K562 (cell line): ENCODE measurements at regions not wholly inside any gene's neighbourhood (a gene's known extent, or its start where the extent isn't known, plus 50 kb on each side); places are given as distances from the start of the nearest gene placed in this dataset.
A peak's percentile ranks its signal among the peaks of the same experiment; 100 is the strongest.

ENCODE experiments used
- ATAC-seq: fragments of 200-7000 bp; cut with Tn5 transposase; 3 replicates; pipeline ENCODE4 v1.9.1; 2020; ENCODE audit warnings: moderate library complexity
- BruUV-seq: library from RNA; stranded (reverse); fragments of 400-500 nt; replicated peaks from 2 replicates; lab custom pipeline; 2021; lab: Mats Ljungman, UMichigan
- CTCF ChIA-PET: fragments of 300-600 bp; formaldehyde crosslinking; extraction: SDS; loops from one replicate; lab custom pipeline; 2021; ENCODE audit warnings: low intra/inter-chr PET ratio; lab: Yijun Ruan, JAX
- POLR2A ChIA-PET: fragments of 300-600, 350-650 bp; sonication (Branson Sonifier 250); formaldehyde crosslinking; extraction: SDS; loops from one replicate; lab custom pipeline; 2021; ENCODE audit warnings: antibody characterized with exemption, inconsistent platforms; lab: Yijun Ruan, JAX
- DNase-seq, 4 experiments: peaks; one replicate each; pipeline versions ENCODE4 v3.0.0 to v3.0.0-alpha.2; 2011 to 2018; ENCODE audit warnings: low spot score in 3 of 4, mixed read lengths in 3 of 4; ENCODE audit errors: extremely low read depth in 1 of 4
- FAIRE-seq: peaks from 2 replicates; lab custom pipeline; 2011; peaks lifted over from hg19 to GRCh38; lab: Jason Lieb, UNC
- H2AFZ ChIP-seq: 2 replicates; pipeline ENCODE4 v1.6.0; 2011; ENCODE audit warnings: low read depth, low read length, control low read depth, inconsistent platforms
- H3K27ac ChIP-seq: fragments of 200-600 bp; 3 replicates; pipeline ENCODE4 v1.8.0; 2011; ENCODE audit warnings: low read depth, mild to moderate bottlenecking, control low read depth, inconsistent platforms, low read length, moderate library complexity, mixed read lengths; ENCODE audit errors: extremely low read depth
- H3K27me3 ChIP-seq, 2 experiments: fragments of 300-600 bp in 1 of 2; 2 replicates in 1 of 2; 3 replicates in 1 of 2; pipeline versions ENCODE4 v1.6.0 to v1.8.0; 2011; ENCODE audit warnings: inconsistent platforms in 2 of 2, low read length in 2 of 2, mild to moderate bottlenecking in 1 of 2, mixed read lengths in 1 of 2, moderate library complexity in 1 of 2; ENCODE audit not compliant: control insufficient read depth in 2 of 2, insufficient read depth in 2 of 2
- H3K36me3 ChIP-seq: fragments of 300-600 bp; 3 replicates; pipeline ENCODE4 v1.8.0; 2011; ENCODE audit warnings: mild to moderate bottlenecking, low read length, inconsistent platforms; ENCODE audit not compliant: control insufficient read depth, insufficient read depth
- H3K4me1 ChIP-seq, 2 experiments: fragments of 200-600 bp in 1 of 2; replicated peaks in 1 of 2; 2 replicates in 1 of 2; 3 replicates in 1 of 2; pipeline versions ENCODE4 v1.5.1 to v1.8.0; 2011; ENCODE audit warnings: inconsistent platforms in 2 of 2, low read length in 2 of 2, mild to moderate bottlenecking in 1 of 2, mixed read lengths in 1 of 2, moderate library complexity in 1 of 2; ENCODE audit not compliant: control insufficient read depth in 2 of 2, insufficient read depth in 2 of 2
- H3K4me2 ChIP-seq: 2 replicates; pipeline ENCODE4 v1.6.1; 2011; ENCODE audit warnings: low read length, control low read depth, inconsistent platforms, mixed read lengths; ENCODE audit not compliant: insufficient read depth
- H3K4me3 ChIP-seq: fragments of 200-600 bp; sonication (generic), shearing (Covaris generic); 2 replicates; pipeline ENCODE4 v1.5.1; 2016; ENCODE audit warnings: control low read depth, inconsistent platforms
- H3K79me2 ChIP-seq: fragments of 200-600 bp; 3 replicates; pipeline ENCODE4 v1.8.0; 2011; ENCODE audit warnings: low read length, inconsistent platforms; ENCODE audit not compliant: control insufficient read depth, insufficient read depth
- H3K9ac ChIP-seq, 2 experiments: 2 replicates each; pipeline versions ENCODE4 v1.6.0 to v1.6.1; 2011; ENCODE audit warnings: low read depth in 2 of 2, low read length in 2 of 2, control low read depth in 1 of 2, inconsistent platforms in 1 of 2, mild to moderate bottlenecking in 1 of 2, mixed read lengths in 1 of 2; ENCODE audit not compliant: insufficient read depth in 1 of 2
- H3K9me1 ChIP-seq: one replicate; pipeline ENCODE4 v1.6.0; 2011; ENCODE audit warnings: inconsistent platforms, mild to moderate bottlenecking, low read length, moderate library complexity; ENCODE audit not compliant: control insufficient read depth, insufficient read depth
- H3K9me3 ChIP-seq: replicated peaks from 2 replicates; pipeline ENCODE4 v1.5.1; 2011; ENCODE audit warnings: low read depth, low read length, inconsistent platforms; ENCODE audit not compliant: control insufficient read depth, insufficient read depth
- H4K20me1 ChIP-seq: replicated peaks from 2 replicates; pipeline ENCODE4 v1.6.1; 2011; ENCODE audit warnings: low read length, inconsistent platforms, mixed read lengths; ENCODE audit not compliant: control insufficient read depth, insufficient read depth
- HMG20B ChIP-seq: fragments of 250-450 bp; sonication (Bioruptor Pico); IDR thresholded peaks from 2 replicates; pipeline ENCODE4 v1.5.0; 2021; ENCODE audit warnings: mild to moderate bottlenecking
- SPI1 ChIP-seq: IDR thresholded peaks from 2 replicates; pipeline ENCODE4 v1.6.1; 2011; ENCODE audit warnings: low read depth, low read length, control low read depth, borderline replicate concordance
- ZC3H8 ChIP-seq: fragments of 450-650 bp; IDR thresholded peaks from 2 replicates; pipeline ENCODE4 v1.6.1; 2017
- ZNF121 ChIP-seq: sonication (generic); formaldehyde crosslinking; conservative IDR thresholded peaks from 2 replicates; pipeline ENCODE4 v1.8.0; 2022; ENCODE audit warnings: missing genetic modification reagents
- whole genome bisulfite sequencing: fragments of 100-300 bp; shearing (Covaris generic); methylation state at CpG from one replicate; pipeline ENCODE4 v1.1.6; 2016; ENCODE audit warnings: low coverage, mixed read lengths; ENCODE audit not compliant: insufficient coverage; ENCODE audit errors: missing lambda C conversion rate; 5-methylcytosine and 5-hydroxymethylcytosine counted together
- in situ Hi-C: fragments of 300-500 bp; cut with MboI; formaldehyde crosslinking; loops from 4 replicates; pipeline ENCODE4 v1.15.0; 2018; ENCODE audit warnings: inconsistent platforms, mixed read lengths
- intact Hi-C: fragments of 100-400 bp; cut with micrococcal nuclease; formaldehyde crosslinking; loops from 2 replicates; pipeline ENCODE4 v1.14.2; 2022
- TF ChIP-seq, protein P1 (sequence below): sonication (generic); formaldehyde crosslinking; IDR thresholded peaks from 2 replicates; pipeline ENCODE4 v1.8.0; 2022; ENCODE audit warnings: mild to moderate bottlenecking, missing genetic modification reagents

GRCh38 chr5:160921423-160922285 is 69.6 kb upstream of the ATP10B start:
- no TSS peak for BruUV-seq
- FAIRE-seq (no peak), DNase-seq (no peak), ATAC-seq (no peak)
- 2% methylated on average over 4 of the region's 4 CpGs for WGBS
- Histone ChIP-seq H2AFZ (no peak overlapping the region), H4K20me1 (no peaks in the 10 kb centered on the region), H3K9ac (no peak overlapping the region), H3K4me1 (no peaks in the 10 kb centered on the region), H3K79me2 (no peaks in the 10 kb centered on the region), H3K27me3 (no peaks in the 10 kb centered on the region), H3K4me2 (no peak overlapping the region), H3K9me1 (no peaks in the 10 kb centered on the region), H3K36me3 (no peaks in the 10 kb centered on the region), H3K9me3 (no peaks in the 10 kb centered on the region), H3K4me3 (no peak overlapping the region), H3K27ac (no peak overlapping the region)
- CTCF ChIA-PET = no interaction called here
- intact Hi-C loops = no loop called here
- in situ Hi-C loops = no loop called here
- TF ChIP-seq ZC3H8 (no peak), HMG20B (CRISPR knock-in tag) (no peak), ZNF121 (no peak), SPI1 (0 out of 2 replicates have a peak, but pooled peaks have one; percentile 9)
- TF ChIP-seq, protein P1, sequence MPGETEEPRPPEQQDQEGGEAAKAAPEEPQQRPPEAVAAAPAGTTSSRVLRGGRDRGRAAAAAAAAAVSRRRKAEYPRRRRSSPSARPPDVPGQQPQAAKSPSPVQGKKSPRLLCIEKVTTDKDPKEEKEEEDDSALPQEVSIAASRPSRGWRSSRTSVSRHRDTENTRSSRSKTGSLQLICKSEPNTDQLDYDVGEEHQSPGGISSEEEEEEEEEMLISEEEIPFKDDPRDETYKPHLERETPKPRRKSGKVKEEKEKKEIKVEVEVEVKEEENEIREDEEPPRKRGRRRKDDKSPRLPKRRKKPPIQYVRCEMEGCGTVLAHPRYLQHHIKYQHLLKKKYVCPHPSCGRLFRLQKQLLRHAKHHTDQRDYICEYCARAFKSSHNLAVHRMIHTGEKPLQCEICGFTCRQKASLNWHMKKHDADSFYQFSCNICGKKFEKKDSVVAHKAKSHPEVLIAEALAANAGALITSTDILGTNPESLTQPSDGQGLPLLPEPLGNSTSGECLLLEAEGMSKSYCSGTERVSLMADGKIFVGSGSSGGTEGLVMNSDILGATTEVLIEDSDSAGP (CRISPR knock-in tag) = no peak
- POLR2A ChIA-PET = no interaction called here
